ENCODE measurements at regions not wholly inside any gene's neighbourhood (a gene's known extent, or its start where the extent isn't known, plus 50 kb on each side); places are given as distances from the start of the nearest gene placed in this dataset.

DNA sequence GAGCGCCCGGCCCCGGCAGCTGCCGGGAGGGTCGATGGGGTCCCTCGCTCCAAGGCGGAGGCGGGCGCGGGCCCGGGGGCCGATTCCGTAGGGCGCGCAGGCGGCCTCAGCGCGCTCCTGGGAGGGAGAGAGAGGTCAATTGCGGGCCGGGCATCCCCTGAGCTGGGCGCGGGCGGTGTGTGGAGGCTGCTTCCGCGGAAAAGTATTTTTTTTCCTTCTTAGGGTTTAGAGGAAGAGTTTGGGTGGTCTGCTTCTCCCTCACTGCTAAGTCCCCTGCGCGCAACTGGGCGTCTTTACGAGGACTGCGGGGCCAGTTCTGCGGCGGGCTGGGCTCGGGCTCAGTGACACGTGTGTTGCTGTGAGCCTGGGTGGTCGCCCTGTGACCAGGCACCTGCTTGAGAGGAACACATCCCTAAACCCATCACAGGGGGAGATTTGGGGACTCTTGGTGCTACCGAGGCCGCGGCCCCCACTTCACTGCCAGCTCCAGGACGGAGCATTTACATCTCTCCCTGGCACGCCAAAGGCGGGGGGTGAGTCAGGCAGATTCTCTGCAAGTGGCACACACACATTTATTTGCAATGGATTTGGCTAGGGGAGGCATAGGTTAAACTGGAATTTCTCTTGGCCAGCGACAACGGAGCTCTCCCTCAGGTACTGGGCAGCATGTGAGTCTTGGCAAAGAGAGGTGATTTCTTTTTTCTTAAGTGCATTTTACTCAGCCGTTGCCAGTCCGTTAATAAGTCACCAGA is 151.2 kb upstream of the SLC4A4 start:
- TF ChIP-seq EZH2 (IDR thresholded peaks at IDR 0.05; ENCODE audit: borderline replicate concordance) (no peak), EZH2phosphoT487 (IDR thresholded peaks at IDR 0.05; ENCODE audit: low read depth, severe bottlenecking, unreplicated experiment) (no peak)
- TF ChIP-seq, protein P1, sequence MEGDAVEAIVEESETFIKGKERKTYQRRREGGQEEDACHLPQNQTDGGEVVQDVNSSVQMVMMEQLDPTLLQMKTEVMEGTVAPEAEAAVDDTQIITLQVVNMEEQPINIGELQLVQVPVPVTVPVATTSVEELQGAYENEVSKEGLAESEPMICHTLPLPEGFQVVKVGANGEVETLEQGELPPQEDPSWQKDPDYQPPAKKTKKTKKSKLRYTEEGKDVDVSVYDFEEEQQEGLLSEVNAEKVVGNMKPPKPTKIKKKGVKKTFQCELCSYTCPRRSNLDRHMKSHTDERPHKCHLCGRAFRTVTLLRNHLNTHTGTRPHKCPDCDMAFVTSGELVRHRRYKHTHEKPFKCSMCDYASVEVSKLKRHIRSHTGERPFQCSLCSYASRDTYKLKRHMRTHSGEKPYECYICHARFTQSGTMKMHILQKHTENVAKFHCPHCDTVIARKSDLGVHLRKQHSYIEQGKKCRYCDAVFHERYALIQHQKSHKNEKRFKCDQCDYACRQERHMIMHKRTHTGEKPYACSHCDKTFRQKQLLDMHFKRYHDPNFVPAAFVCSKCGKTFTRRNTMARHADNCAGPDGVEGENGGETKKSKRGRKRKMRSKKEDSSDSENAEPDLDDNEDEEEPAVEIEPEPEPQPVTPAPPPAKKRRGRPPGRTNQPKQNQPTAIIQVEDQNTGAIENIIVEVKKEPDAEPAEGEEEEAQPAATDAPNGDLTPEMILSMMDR (IDR thresholded peaks at IDR 0.05; ENCODE audit: poor library complexity), result no peak
